NB4 (cell line): ENCODE measurements at regions not wholly inside any gene's neighbourhood (a gene's known extent, or its start where the extent isn't known, plus 50 kb on each side); places are given as distances from the start of the nearest gene placed in this dataset.

Experiments used
- DNase-seq: peaks from one replicate; pipeline ENCODE4 v3.0.0; 2010; ENCODE audit warnings: low read depth
- H3K4me3 ChIP-seq: one replicate; pipeline ENCODE4 v1.5.1; 2011; ENCODE audit warnings: mild to moderate bottlenecking, low read depth, low read length, moderate library complexity
- MYC ChIP-seq: IDR thresholded peaks from 2 replicates; pipeline ENCODE4 v1.6.1; 2011; ENCODE audit warnings: low read depth, low read length
- POLR2A ChIP-seq: IDR thresholded peaks from 2 replicates; pipeline ENCODE4 v1.6.1; 2011; ENCODE audit warnings: mild to moderate bottlenecking; ENCODE audit not compliant: insufficient read length; ENCODE audit errors: extremely low read depth
- TF ChIP-seq, protein P1 (sequence below): IDR thresholded peaks from one replicate; pipeline ENCODE4 v1.5.1; 2012; ENCODE audit warnings: low read depth, low read length
- TF ChIP-seq, protein P2 (sequence below): IDR thresholded peaks from 2 replicates; pipeline ENCODE4 v1.6.1; 2011; ENCODE audit warnings: low read depth, low read length

DNA sequence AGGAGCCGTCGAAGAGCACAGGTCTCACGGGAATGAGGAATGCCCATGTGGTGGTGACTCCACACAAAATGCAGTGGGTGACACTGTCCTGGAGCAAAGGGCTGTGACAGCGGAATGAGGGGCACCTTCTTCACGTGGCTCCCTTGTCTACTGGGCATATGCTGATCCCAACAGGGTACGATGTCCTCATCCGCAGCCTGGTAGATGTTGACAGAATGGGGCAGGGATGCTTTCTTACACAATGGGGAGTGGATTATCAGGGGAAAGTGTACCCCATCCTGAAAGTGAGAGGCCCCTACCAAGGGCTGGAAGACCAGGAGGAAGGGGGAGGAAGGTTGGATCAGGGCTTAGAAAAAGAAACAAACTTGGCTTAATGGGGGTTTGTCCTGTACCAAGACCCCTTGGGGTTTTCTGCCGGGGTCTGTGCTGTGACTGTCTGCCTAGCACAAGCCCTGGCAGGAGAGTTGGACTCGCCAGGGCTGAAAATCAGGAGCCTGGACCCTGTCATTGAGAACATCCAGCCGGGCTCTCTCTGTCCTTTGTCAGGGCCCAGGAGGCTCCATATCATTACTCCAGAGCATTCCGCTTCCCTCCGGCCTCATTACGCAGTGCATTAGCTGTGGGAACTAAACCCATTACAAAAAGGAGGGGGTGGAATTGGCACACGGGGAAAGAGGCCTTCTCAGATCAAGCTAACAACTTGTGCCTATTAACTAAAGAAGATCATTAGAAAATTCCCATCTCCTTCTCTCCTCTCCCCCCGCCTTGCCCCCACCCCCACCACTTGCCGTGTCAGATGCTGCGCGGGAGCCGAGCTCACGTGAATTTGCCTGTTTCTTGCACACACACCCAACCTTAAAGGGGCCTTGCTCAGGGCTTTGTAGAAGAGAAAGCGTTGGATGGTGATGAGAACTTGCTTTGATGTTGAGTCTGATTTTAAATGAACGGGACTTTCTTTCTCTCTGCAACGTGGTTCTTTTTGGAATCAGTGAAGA, 171.8 kb upstream of the PARP11 start:
- DNase-seq = no peak
- H3K4me3 ChIP-seq = no peak overlapping the region
- TF ChIP-seq POLR2A (no peak), MYC (no peak)
- TF ChIP-seq, protein P1, sequence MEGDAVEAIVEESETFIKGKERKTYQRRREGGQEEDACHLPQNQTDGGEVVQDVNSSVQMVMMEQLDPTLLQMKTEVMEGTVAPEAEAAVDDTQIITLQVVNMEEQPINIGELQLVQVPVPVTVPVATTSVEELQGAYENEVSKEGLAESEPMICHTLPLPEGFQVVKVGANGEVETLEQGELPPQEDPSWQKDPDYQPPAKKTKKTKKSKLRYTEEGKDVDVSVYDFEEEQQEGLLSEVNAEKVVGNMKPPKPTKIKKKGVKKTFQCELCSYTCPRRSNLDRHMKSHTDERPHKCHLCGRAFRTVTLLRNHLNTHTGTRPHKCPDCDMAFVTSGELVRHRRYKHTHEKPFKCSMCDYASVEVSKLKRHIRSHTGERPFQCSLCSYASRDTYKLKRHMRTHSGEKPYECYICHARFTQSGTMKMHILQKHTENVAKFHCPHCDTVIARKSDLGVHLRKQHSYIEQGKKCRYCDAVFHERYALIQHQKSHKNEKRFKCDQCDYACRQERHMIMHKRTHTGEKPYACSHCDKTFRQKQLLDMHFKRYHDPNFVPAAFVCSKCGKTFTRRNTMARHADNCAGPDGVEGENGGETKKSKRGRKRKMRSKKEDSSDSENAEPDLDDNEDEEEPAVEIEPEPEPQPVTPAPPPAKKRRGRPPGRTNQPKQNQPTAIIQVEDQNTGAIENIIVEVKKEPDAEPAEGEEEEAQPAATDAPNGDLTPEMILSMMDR = no peak
- TF ChIP-seq, protein P2, sequence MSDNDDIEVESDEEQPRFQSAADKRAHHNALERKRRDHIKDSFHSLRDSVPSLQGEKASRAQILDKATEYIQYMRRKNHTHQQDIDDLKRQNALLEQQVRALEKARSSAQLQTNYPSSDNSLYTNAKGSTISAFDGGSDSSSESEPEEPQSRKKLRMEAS = no peak

DNA sequence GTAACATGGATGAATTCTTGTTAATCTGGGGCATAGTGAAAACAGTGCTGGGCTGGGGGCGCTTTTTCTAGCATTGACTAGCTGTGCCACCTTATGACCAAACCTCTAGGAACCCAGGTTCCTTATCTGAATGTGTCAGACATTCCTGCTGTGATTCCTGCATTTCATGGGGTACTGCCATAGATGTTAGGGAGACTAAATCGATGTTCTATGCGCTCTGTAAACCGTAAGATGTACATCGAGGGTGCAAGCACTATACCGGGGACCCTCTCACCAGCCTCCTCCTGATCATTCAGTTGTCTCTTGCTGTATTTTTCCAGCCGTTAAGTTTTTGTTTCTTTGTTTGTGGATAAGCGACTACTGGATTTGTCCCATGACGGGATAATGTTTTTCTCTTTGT, 170.9 kb upstream of the PARP11 start:
- TF ChIP-seq MYC = no peak
- TF ChIP-seq, protein P1 = no peak
- no peak for TF ChIP-seq POLR2A
- TF ChIP-seq, protein P2 = no peak
- no peak overlapping the region for H3K4me3 ChIP-seq
- DNase-seq = no peak

DNA sequence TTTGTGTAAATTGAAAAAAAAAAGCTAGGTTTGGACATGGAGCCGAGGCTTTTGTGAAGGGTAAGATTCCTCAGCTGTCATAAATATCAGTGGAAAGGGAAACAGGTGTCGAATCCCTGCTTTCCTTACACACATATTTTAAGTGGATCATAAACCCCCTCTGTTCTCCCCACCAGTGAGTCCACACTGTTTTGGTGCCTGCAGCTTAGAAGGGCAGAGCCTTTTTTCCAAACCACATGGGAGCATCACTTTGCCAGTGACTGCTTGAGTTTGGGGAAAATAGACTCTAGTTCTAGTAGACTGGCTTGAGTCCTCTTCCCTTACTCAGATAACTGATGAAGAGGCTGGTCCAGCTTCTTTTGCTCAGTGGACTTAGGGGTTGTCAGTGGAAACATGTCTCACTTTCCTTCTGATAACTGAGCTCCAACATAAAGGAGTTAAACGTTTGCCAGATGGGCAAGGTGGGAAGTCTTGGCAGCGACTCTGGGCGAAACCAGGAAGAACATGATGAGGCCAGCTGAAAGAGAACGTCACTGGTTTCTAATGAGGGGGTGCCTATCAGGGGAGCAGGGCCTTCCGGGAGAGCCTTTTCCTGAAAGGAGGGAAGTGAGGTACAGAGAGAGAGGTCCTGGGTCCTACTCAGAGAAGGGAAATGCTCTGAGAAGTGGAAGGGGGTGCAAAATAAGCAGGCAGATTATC, 168.1 kb upstream of the PARP11 start:
- TF ChIP-seq, protein P2 = no peak
- TF ChIP-seq, protein P1 = no peak
- TF ChIP-seq MYC (no peak), POLR2A (no peak)
- H3K4me3 ChIP-seq = no peak overlapping the region
- no peak for DNase-seq

DNA sequence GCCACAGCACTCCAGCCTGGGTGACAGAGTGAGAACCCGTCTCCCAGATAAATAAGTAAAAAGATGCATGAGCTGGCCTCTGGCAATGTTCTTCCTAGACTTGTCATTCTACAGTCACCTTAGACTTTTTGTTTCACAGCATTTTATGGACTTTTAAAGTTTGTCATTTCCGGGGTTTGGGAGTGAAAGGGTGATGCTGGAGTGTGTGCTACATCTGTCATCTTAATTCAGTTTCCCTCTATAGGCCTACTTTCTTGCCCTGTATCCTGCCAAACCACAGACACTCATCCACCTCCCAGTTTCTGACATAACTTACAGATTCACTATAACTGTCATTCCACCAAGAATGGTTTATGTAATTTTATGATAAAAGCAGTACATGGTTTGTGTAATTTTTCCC, 166.7 kb upstream of the PARP11 start:
- TF ChIP-seq MYC (no peak), POLR2A (no peak)
- TF ChIP-seq, protein P2 = no peak
- no peak for DNase-seq
- no peak overlapping the region for H3K4me3 ChIP-seq

DNA sequence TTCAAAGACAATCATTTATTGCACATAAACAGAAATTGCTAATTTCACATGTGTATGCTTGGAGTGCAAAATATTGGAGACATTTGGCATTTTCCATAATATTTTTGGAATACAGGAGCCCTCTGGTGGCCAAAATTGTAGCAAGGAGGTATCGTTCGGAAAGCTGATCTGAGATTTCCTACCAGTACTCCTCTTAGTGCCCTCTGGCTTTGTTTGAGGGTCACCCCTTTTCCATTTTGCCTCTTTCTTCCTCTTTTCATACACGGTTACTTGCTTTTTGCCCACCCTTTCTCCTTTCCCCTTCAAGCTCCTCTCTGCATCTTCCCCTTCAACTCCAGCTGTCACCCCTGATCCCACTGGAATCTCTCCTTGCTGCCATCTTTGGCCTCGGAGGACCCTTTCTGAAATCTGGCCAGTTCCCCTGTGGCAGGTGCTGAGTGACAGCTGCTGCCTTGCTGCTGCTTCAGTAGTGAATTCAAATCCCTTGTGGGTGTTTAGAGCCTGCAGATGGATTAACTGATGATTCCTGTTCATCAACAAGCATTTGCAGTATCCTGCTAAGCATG, 164.6 kb upstream of the PARP11 start:
- TF ChIP-seq, protein P2 = no peak
- TF ChIP-seq, protein P1 = peak; percentile 22
- H3K4me3 ChIP-seq = no peak overlapping the region
- peak; percentile 7 for DNase-seq

DNA sequence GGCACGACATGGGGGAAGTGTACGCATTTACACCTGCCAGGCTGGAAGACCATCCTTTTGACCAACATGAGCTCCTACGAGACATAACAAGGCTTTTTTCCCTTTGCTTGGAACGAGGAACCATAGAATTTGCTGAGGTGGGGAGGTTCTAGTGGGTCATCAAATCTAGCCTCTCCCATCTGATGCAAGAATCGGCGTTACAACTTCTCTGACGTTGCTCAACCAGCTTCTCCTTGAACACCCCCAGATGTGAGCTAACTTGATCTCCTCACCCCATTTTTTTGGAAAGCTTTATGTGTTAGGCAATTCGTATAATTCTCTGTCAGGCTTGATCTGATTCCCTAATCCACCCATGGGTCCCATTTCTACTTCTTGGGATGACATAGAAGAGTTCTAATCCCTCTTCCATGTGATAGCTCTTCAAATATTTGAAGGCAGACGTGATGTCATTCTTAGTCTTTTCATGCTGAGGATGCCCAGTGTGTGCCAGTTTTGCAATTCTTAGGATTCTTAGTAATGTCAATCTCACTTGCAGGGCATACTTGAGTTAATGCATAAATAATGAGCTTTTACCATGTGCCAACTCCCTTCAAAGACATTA, 163.6 kb upstream of the PARP11 start:
- no peak overlapping the region for H3K4me3 ChIP-seq
- no peak for DNase-seq
- TF ChIP-seq, protein P1 = no peak
- TF ChIP-seq MYC (no peak), POLR2A (no peak)
- TF ChIP-seq, protein P2 = no peak
